Endothelial cell of umbilical vein (primary cell): ENCODE measurements at regions not wholly inside any gene's neighbourhood (a gene's known extent, or its start where the extent isn't known, plus 50 kb on each side); places are given as distances from the start of the nearest gene placed in this dataset.
"Not testable (repeated sequence)": the region's sequence is repeated elsewhere in the genome, so short reads cannot be mapped to it uniquely, and the experiment has no call there.

Experiments used
- FOS ChIP-seq: IDR thresholded peaks from 2 replicates; pipeline ENCODE4 v1.6.1; 2011; ENCODE audit warnings: mild to moderate bottlenecking, low read length, moderate library complexity, borderline replicate concordance; ENCODE audit not compliant: insufficient read depth
- POLR2A ChIP-seq: IDR thresholded peaks from 2 replicates; pipeline ENCODE4 v1.6.1; 2012; ENCODE audit warnings: low read depth, mild to moderate bottlenecking, control low read depth, low read length
- POLR2AphosphoS5 ChIP-seq: IDR thresholded peaks from 2 replicates; pipeline ENCODE4 v1.6.1; 2012; ENCODE audit warnings: low read depth, mild to moderate bottlenecking, control low read depth, low read length, moderate library complexity; ENCODE audit not compliant: insufficient read depth
- TF ChIP-seq, protein P1 (sequence below), 2 donors: IDR thresholded peaks; 1 replicate in 1 of 2; 2 replicates in 1 of 2; pipeline ENCODE4 v1.5.1; 2011; ENCODE audit warnings: low read length in 2 of 2, mild to moderate bottlenecking in 2 of 2, moderate library complexity in 2 of 2, control low read depth in 1 of 2, inconsistent platforms in 1 of 2, low read depth in 1 of 2; ENCODE audit not compliant: insufficient read depth in 1 of 2; ENCODE audit errors: extremely low read depth in 1 of 2

DNA sequence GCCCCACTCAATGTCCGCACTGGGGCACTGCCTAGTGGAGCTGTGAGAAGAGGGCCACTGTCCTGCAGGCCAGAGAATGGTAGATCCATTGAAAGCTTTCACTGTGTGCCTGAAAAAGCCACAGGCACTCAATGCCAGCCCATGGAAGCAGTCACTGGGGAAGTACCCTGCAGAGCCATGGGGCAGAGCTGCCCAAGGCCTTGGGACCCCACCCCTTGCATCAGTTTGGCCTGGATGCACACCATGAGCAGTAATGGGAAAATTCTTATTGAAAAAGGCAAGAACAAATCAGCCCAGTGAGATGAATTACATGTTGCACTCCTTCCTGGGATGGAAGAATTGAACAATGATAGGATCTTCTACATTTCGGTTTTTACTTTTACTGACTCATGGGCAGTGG lies 447.1 kb downstream of the SPATA31A1 start:
- TF ChIP-seq POLR2AphosphoS5, POLR2A, FOS: not testable (repeated sequence)
- TF ChIP-seq, protein P1, sequence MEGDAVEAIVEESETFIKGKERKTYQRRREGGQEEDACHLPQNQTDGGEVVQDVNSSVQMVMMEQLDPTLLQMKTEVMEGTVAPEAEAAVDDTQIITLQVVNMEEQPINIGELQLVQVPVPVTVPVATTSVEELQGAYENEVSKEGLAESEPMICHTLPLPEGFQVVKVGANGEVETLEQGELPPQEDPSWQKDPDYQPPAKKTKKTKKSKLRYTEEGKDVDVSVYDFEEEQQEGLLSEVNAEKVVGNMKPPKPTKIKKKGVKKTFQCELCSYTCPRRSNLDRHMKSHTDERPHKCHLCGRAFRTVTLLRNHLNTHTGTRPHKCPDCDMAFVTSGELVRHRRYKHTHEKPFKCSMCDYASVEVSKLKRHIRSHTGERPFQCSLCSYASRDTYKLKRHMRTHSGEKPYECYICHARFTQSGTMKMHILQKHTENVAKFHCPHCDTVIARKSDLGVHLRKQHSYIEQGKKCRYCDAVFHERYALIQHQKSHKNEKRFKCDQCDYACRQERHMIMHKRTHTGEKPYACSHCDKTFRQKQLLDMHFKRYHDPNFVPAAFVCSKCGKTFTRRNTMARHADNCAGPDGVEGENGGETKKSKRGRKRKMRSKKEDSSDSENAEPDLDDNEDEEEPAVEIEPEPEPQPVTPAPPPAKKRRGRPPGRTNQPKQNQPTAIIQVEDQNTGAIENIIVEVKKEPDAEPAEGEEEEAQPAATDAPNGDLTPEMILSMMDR (IDR thresholded peaks at IDR 0.05; ENCODE audit: extremely low read depth in 1 of 2, insufficient read depth in 1 of 2, low read depth in 1 of 2, low read length in 2 of 2): not testable (repeated sequence)
